GM19238 (cell line): ENCODE measurements at regions not wholly inside any gene's neighbourhood (a gene's known extent, or its start where the extent isn't known, plus 50 kb on each side); places are given as distances from the start of the nearest gene placed in this dataset.

Experiments used
- DNase-seq: peaks from one replicate; pipeline ENCODE4 v3.0.0; 2011; ENCODE audit warnings: low spot score; ENCODE audit not compliant: insufficient read length

- DNase-seq, result no peak
These were observed 67.1 kb upstream of the TRIM2 start for GRCh38 chr4:153137159-153137558.

GRCh38 chr4:153137677-153138630 lies 66.3 kb upstream of the TRIM2 start:
- no peak for DNase-seq

GRCh38 chr4:153138736-153139135 lies 65.5 kb upstream of the TRIM2 start:
- DNase-seq, result no peak

GRCh38 chr4:153140294-153140693 lies 63.9 kb upstream of the TRIM2 start:
- DNase-seq, result no peak

- DNase-seq, result no peak
These were observed 63.0 kb upstream of the TRIM2 start for GRCh38 chr4:153141238-153141637.

- peak; percentile 28 for DNase-seq
These were observed 61.4 kb upstream of the TRIM2 start for GRCh38 chr4:153142700-153143438.

- no peak for DNase-seq
These were observed 60.5 kb upstream of the TRIM2 start for GRCh38 chr4:153143527-153144348.

- DNase-seq, result no peak
These were observed 58.2 kb upstream of the TRIM2 start for GRCh38 chr4:153146031-153146430.

- no peak for DNase-seq
These were observed 57.3 kb upstream of the TRIM2 start for GRCh38 chr4:153146961-153147360.

- DNase-seq, result no peak
These were observed 55.5 kb upstream of the TRIM2 start for GRCh38 chr4:153148791-153149190.

- peak; percentile 27 for DNase-seq
These were observed 52.4 kb upstream of the TRIM2 start for GRCh38 chr4:153151535-153152455.

GRCh38 chr4:153152501-153153338 lies 51.5 kb upstream of the TRIM2 start:
- no peak for DNase-seq

GRCh38 chr4:153153339-153153871 lies 50.8 kb upstream of the TRIM2 start:
- DNase-seq, result peak; percentile 31

GRCh38 chr4:153154007-153154975 lies 50.0 kb upstream of the TRIM2 start:
- DNase-seq, result no peak
